Endometrial microvascular endothelial cells (primary cell): ENCODE measurements at regions not wholly inside any gene's neighbourhood (a gene's known extent, or its start where the extent isn't known, plus 50 kb on each side); places are given as distances from the start of the nearest gene placed in this dataset.

Experiments
- in situ Hi-C: cut with HindIII; loops from 2 replicates; pipeline ENCODE4 v1.10.0; 2017; ENCODE audit warnings: low sequenced_read_pairs, low pct_unique_long_range_greater_than_20kb; ENCODE audit errors: inconsistent ontology term

- in situ Hi-C loops = no loop called here
These were observed 603.0 kb downstream of the KCTD16 start for GRCh38 chr5:144773628-144774027.

- in situ Hi-C loops = no loop called here
These were observed 601.1 kb downstream of the KCTD16 start for GRCh38 chr5:144771802-144772201.

- in situ Hi-C loops = no loop called here
These were observed 571.7 kb downstream of the KCTD16 start for GRCh38 chr5:144742361-144742760.

DNA sequence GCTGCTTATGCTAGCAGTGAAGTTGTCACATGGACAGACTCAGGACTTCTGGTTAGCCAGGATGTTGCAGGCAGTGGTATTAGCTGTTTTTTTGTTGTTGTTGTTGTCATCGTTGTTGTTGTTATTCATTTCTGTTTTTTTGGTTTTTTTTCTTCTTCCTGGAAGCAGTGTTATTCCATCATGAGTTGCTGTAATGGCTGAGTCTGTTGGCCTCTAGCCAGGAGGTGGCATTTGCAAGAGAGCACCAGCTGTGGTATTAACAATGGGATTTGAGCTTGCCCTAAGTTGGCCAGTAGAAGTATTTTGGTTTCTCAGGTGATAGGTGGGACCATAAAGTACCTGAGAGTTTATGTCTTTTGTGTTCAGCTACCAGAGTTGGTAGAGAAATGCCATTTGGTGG lies 561.1 kb downstream of the KCTD16 start:
- in situ Hi-C loops = no loop called here

- in situ Hi-C loops = no loop called here
These were observed 541.4 kb downstream of the KCTD16 start for GRCh38 chr5:144712090-144712489.

GRCh38 chr5:144711172-144711571 lies 540.5 kb downstream of the KCTD16 start:
- in situ Hi-C loops = no loop called here

- in situ Hi-C loops = no loop called here
These were observed 540.0 kb downstream of the KCTD16 start for GRCh38 chr5:144710637-144711036.

GRCh38 chr5:144703776-144704175 lies 533.1 kb downstream of the KCTD16 start:
- in situ Hi-C loops = no loop called here

DNA sequence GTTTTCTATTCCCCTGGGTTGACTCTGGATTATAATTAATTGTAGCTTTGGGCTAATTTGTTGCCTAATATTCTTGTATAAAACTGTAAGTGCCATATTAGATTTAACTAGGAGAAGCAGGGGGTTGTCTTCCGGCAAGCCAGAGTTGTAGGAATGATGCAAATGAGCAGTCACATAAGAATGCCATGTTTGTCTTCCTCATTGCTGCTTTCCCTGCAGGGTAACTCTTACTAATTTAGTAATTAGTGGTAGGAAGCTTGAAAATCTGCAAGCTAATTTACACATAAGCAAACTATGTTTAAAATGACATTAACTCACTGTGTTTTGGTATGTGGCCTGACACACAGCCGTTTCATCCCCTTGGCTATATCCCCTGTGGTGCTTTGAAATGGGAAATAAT lies 527.8 kb downstream of the KCTD16 start:
- in situ Hi-C loops = no loop called here

- in situ Hi-C loops = no loop called here
These were observed 527.2 kb downstream of the KCTD16 start for GRCh38 chr5:144697847-144698262.

DNA sequence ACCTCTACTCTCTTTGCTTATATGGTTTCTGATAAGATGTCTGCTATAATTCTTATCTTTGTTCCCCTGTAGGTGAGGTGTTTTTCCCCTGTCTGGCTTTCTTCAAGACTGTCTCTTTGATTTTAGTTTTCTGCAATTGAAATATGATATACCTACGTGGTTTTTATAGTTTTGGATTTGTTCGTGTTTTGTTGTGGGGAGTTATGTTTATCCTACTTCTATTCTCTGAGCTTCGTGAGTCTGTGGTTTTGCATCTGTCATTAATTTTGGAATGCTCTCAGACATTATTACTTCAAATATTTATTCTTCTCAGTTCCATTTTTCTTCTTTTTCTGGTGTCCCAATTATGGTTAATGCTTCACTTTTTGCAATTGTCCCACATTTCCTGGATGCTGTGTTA lies 521.3 kb downstream of the KCTD16 start:
- in situ Hi-C loops = no loop called here

GRCh38 chr5:144684899-144685298 lies 514.2 kb downstream of the KCTD16 start:
- in situ Hi-C loops = no loop called here

DNA sequence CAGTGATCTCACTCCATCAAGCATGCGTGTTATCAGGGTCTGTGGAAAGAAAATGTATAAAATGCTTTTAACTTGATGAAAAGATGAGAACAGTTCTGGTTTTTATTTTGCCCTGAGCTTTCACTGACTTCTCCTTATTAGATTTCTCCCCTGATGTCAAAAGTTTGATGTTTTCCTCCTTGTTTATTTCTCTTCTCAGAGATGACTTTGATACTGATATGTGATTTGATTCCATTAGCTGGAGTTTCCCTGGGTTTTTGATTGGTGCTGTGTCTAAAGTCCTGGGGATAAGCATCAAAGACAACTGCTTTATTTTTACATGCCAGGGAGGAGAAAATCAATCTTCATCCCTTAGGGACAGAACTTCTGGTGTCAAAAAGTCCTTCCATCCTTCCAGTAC lies 510.0 kb downstream of the KCTD16 start:
- in situ Hi-C loops = no loop called here

GRCh38 chr5:144671066-144671465 lies 500.4 kb downstream of the KCTD16 start:
- in situ Hi-C loops = no loop called here

DNA sequence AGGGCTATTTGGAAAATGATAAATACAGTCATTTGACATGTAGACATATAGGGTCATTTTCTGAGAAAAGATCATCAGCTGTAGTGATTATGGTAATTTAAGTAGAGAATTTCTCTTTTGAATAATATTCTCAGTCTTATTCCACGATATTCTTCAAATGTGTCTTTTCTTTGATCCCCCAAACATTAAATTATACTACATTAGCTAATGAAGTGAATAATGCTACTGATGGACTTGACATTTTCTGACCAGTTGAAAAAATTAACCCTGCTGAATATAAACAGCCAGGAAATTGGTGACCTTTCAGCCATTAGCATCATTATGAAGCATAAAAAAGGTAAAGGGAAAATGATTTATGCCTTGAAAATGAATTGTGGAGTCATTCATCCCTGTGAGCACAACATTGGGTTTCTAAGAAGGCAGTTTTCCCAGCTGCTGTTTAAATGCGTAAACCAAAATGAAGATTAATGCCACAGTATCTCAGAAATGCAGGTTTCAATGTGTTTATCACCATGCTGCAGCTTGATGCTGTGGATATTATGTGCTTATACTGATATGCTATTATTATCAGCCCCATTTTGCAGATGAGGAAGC lies 489.1 kb downstream of the KCTD16 start:
- in situ Hi-C loops = no loop called here

DNA sequence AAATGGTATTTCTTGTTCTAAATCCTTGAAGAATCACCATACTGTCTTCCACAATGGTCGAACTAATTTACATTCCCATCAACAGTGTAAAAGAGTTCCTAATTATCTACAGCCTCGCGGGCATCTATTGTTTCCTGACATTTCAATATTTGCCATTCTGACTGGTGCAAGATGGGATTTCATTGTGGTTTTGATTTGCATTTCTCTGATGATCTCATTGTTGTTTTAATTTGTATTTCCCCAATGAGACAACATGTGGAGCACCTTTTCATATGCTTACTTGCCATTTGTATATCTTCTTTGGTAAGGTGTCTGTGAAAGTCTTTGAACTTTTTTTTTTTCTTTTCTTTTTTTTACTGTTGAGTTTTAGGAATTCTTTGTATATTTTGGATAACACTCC lies 473.6 kb downstream of the KCTD16 start:
- in situ Hi-C loops = no loop called here

GRCh38 chr5:144638787-144639186 lies 468.1 kb downstream of the KCTD16 start:
- in situ Hi-C loops = no loop called here

- in situ Hi-C loops = no loop called here
These were observed 463.5 kb downstream of the KCTD16 start for GRCh38 chr5:144634138-144634537.

- in situ Hi-C loops = no loop called here
These were observed 427.9 kb downstream of the KCTD16 start for GRCh38 chr5:144598451-144599068.

GRCh38 chr5:144596517-144596916 lies 425.8 kb downstream of the KCTD16 start:
- in situ Hi-C loops = no loop called here

GRCh38 chr5:144594919-144595318 lies 424.2 kb downstream of the KCTD16 start:
- in situ Hi-C loops = no loop called here
